Stimulated activated CD8-positive, alpha-beta memory T cell treated with anti-CD3 and anti-CD28 coated beads, Interleukin-4, amount 100 ng/mL, for 24 hours (primary cell): ENCODE measurements at regions not wholly inside any gene's neighbourhood (a gene's known extent, or its start where the extent isn't known, plus 50 kb on each side); places are given as distances from the start of the nearest gene placed in this dataset.
"Not testable (repeated sequence)": the region's sequence is repeated elsewhere in the genome, so short reads cannot be mapped to it uniquely, and the experiment has no call there.

Experiments
- DNase-seq: peaks from one replicate; pipeline ENCODE4 v3.0.0-alpha.2; 2020; ENCODE audit warnings: low read depth

- DNase-seq = no peak
These were observed 149.6 kb upstream of the SH3BP4 start for GRCh38 chr2:234802071-234802844.

DNA sequence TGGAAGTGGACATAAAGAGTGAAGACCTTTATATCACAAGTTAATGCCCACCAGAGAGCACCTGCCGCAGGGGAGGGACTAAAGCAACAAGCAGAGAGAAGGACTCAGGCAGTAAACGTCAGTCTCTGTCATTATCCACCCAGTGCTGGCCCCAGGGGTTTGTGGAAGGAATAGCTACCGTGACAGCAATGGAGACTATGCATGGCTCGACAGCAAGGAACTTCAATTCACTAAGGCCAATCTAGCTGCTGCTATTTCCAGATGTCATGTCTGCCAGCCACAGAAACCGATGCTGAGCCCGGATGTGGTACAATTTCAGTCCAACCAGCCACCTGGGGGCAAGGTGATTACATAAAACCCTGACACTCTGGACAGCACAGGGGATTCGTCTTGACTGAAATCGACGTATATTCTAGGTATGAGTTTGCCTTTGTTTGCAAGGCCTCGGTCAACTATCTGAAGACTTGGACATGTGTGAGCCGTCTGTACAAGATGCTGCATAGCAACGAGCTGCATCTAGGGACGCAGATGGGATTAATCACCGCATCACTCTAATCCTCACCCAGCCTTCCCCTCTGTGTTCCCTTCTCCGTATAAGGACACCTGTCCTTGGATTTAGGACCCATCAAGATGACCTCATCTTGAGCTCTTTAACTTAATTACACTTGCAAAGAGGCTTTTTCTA is 154.1 kb upstream of the SH3BP4 start:
- no peak for DNase-seq

DNA sequence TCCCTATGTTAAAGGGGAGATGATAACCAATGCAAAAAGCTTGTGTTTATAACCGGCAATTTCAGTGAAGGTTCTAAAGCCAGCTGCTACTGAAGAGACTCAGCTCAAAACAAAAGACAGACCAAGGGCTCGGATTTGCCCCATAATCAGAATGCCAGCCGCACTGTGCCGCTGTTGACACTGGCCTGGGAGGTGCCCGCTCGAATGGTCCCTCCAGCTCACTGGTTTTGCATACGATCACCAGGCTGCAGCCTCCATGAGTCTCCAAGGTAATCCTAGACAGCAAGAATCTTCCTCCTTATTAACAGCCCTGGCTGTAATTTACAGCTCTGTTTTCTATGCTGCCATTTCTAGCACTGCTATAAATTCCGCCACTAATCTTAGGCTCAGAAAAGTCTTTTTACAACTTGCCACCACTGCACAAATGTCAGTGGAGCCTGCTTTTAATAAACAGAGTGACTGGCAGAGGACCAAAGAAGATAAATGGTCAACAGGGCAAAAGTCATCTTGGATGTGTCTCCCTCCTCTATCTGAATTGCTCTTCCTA is 155.7 kb upstream of the SH3BP4 start:
- no peak for DNase-seq

GRCh38 chr2:234795272-234795920 is 156.4 kb upstream of the SH3BP4 start:
- DNase-seq = no peak

DNA sequence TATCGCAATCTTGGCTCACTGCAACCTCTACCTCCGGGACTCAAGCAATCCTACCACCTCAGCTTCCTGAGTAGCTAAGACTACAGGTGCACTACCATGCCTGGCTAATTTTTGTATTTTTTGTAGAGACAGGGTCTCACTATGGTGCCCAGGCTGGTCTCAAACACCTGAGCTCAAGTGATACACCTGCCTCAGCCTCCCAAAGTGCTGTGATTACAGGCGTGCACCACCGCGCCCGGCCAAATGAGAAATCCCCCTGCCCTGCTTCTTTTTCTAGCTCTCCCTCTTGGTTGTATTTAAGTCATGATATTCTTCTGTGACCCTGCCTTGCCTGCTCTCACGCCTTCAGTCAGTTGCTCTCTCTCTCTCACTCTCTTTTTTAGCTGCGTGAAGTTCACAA is 157.0 kb upstream of the SH3BP4 start:
- DNase-seq = no peak

- DNase-seq = no peak
These were observed 158.5 kb upstream of the SH3BP4 start for GRCh38 chr2:234793212-234793785.

DNA sequence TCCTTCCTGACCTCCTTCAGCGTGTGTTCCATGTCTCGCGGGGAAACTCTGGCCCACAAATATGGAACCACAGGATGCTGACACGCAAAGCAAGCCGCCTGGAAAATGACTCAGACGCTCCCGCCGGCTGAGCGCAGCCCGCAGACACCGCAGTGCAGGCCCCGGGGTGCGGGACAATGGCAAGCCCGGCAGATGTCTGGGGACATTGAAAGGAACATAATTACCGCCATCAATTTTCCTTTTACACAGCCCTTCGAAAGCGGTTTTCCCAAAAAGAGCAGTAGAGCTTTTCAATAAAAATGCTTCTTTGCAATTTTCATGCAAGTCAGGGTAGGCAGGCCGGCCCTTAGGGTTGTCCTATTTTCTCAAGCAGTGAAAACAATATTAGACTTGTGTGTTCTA is 159.2 kb upstream of the SH3BP4 start:
- DNase-seq = no peak

DNA sequence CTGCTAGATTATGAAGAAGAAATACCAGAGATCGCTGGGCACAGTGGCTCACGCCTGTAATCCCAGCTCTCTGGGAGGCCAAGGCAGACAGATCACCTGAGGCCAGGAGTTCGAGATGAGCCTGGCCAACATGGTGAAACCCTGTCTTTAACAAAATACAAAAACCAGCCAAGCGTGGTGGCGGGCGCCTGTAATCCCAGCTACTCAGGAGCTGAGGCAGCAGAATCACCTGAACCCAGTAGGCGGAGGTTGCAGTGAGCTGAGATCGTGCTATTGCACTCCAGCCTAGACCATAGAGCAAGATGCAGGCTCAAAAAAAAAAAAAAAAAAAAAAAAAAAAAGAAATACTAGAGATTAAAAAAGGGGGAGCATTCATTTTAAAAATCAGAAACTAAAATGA is 159.7 kb upstream of the SH3BP4 start:
- DNase-seq = not testable (repeated sequence)

GRCh38 chr2:234790380-234790779 is 161.4 kb upstream of the SH3BP4 start:
- DNase-seq = no peak

DNA sequence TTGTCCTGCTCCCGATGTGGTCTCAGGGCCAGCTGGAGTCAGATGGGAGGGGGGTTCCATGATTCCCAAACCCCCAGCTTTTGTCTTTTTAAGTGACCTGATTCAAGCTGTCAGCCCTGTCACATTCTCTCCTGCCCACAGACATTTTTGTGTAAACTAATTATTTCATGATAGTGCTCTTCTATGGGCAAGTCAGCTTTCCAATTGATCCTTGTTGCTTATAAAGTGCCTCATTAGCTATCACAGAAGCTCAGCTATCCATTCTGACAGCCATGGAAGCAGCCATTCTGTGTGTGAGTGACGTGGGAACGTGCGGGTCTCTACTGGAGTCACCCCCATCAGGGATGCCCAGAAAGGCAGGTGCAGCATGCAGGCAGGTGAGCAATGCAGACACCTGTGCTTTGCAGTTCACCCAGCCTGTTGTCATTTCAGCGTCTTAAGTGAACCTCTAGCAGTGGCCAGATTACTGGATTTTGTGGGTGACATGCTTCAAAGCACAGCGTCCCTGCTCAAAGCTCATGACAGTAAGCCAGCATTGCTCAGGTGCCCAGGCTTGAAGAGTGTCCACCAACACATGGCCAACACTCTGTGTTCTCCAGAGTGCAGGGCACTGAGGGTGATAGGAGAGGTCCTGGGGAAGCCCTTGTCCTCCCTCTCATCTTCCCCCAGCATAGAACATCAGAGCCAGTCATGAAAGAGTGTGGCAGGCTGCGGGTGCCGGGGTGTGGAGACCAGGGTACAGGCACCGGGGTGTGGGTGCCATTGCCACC is 162.1 kb upstream of the SH3BP4 start:
- DNase-seq = no peak

DNA sequence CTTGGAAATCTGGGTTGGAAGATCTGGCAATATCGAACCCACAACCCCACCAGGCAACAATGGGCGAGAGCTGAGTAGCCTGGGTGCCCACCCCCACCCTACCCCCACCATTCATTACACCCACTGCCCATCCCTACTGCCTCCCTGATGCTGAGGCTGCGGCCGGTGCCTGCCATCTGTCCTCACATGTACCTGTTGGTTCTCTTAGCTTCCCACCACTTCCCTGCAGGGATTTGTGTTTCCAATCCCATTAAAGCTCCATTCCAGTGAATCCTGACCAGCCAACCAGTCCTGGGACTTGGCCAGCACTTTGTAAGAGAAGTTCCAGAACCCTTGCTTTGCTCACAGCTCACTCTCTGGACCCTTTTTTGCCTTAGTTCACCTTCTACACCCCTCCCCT is 163.0 kb upstream of the SH3BP4 start:
- DNase-seq = no peak

DNA sequence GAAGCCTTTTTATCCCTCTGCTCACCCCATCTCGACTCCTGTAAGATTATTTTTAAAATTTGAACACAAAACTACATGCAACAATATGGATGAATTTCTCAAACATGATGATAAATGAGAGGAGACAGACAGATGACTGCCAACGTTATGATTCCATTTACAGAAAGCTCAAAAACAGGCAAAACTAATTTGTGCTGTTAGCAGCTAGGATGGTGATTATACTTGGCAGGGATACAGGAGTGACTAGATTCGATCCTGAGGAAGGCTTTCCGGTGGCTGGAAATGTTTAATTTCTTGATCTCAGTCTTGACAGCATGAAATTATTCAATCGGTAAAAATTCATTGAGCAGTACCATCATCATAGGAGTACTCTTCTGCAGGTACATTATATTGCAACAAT is 163.4 kb upstream of the SH3BP4 start:
- no peak for DNase-seq

DNA sequence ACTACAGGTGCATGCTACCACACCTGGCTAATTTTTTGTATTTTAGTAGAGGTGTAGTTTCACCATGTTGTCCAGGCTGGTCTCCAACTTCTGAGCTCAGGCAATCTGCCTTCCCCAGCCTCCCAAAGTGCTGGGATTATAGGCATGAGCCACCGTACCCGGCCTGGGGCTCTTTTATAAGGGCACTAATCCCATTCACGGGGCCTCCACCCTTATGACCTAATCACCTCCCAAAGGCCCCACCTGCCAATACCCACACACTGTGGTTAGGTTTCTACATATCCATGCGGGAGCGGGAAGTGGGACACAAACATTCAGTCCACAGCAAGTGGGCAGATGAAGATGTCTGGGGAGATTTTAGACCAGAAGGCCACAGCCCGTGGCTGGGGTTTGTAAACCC is 164.7 kb upstream of the SH3BP4 start:
- no peak for DNase-seq

GRCh38 chr2:234773764-234774409 is 177.9 kb upstream of the SH3BP4 start:
- no peak for DNase-seq

DNA sequence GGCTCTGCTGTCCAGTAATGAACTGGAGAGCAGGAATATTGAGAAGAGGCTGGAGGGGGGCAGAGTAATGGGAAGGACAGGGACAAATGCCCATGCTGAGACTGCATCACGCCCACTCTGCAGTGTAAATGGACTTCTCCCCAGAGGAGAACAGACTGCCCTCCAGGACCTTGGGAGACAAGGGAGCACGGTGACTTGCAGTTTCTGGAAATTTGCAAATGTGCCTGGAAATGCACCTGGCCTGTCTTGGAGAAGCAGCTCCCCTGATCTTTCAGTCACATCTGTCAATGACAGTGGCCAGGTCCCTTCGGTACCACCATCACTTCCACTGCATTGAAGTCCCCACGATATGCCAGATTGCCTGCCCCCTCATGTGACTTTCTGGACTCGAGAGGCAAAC is 178.7 kb upstream of the SH3BP4 start:
- DNase-seq = no peak

DNA sequence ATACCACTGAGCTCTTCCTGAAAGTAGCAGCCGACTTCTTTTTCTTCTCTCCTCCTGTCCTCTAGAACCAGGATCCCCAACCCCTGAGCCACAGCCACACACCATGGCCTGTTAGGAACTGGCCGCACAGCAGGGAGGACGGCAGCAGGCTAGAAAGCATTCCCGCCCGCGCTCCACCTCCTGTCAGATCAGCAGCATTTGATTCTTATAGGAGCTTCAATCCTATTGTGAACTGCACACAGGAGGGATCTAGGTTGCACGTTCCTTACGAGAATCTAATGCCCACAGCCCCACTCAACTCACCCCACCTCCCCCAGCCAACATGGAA is 179.1 kb upstream of the SH3BP4 start:
- DNase-seq = no peak

- no peak for DNase-seq
These were observed 179.7 kb upstream of the SH3BP4 start for GRCh38 chr2:234771980-234772732.

DNA sequence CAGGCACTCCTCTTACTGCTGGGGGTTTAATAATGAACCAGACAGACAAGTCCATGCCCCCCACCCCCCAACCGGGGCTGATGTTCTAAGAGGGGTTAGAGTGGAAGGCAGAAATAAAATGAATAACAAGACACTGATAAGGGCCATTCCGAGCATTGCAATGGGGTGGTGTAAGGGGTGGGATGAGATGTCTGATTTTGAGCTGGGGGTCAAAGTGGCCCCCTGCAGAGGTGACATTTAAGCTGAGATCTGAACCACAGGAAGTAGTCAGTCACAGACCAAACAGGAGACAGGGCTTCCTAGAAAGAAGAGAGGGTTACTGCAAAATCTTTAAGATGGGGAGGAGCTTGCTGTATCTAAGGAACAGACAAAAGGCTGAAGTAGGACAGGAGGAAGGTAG is 180.6 kb upstream of the SH3BP4 start:
- DNase-seq = no peak

GRCh38 chr2:234770715-234771141 is 181.1 kb upstream of the SH3BP4 start:
- DNase-seq = no peak

DNA sequence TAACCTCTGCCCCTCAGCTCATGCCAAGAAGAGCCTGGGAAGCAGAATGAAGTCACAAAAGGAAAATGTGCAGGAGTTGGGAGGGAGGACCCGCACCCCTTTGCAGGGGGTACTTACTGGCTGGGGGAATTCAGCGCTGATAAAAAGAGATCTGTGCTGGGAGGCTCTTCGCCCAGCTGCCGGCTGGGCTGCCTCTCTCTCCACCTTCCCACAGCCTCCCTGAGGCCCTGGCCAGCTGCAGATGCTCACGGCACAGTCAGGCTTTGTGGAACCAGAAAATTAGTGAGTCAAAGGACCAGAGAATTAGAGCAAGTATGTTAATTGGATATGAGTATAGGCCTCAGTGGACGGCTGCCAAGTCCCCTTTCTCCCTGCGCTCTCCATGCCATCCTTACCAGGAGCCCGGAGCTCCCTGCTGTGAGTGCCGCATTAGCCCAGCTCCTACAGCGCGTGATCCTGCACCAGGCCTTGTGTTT is 181.7 kb upstream of the SH3BP4 start:
- DNase-seq = no peak
